Adipocyte (in vitro differentiated cells): ENCODE measurements at regions not wholly inside any gene's neighbourhood (a gene's known extent, or its start where the extent isn't known, plus 50 kb on each side); places are given as distances from the start of the nearest gene placed in this dataset.

Experiments used
- DNase-seq: peaks from one replicate; pipeline ENCODE4 v3.0.0-alpha.2; 2015; ENCODE audit warnings: low read depth
- H3K27me3 ChIP-seq: replicated peaks from 2 replicates; pipeline ENCODE4 v1.7.0; 2013; ENCODE audit warnings: mild to moderate bottlenecking, low read length, moderate library complexity; ENCODE audit not compliant: control insufficient read depth, insufficient read depth
- H3K36me3 ChIP-seq: 2 replicates; pipeline ENCODE4 v1.7.0; 2013; ENCODE audit warnings: low read length, mild to moderate bottlenecking, moderate library complexity; ENCODE audit not compliant: control insufficient read depth, insufficient read depth, severe bottlenecking
- H3K4me1 ChIP-seq: 2 replicates; pipeline ENCODE4 v1.7.0; 2013; ENCODE audit warnings: mild to moderate bottlenecking, low read length, moderate library complexity; ENCODE audit not compliant: control insufficient read depth, insufficient read depth
- H3K4me3 ChIP-seq: 2 replicates; pipeline ENCODE4 v1.7.0; 2013; ENCODE audit warnings: mild to moderate bottlenecking, low read length, moderate library complexity
- H3K9ac ChIP-seq: 2 replicates; pipeline ENCODE4 v1.7.0; 2013; ENCODE audit warnings: mild to moderate bottlenecking, low read length, moderate library complexity
- H3K9me3 ChIP-seq: 2 replicates; pipeline ENCODE4 v1.7.0; 2013; ENCODE audit warnings: mild to moderate bottlenecking, low read length, moderate library complexity; ENCODE audit not compliant: control insufficient read depth

GRCh38 chr7:130966246-130967009, 232.4 kb upstream of the KLF14 start:
- Histone ChIP-seq H3K9ac (no peak overlapping the region), H3K4me3 (no peak overlapping the region), H3K4me1 (peaks cover 19% of the 10 kb centered on the region), H3K9me3 (no peaks in the 10 kb centered on the region), H3K36me3 (peaks cover 48% of the 10 kb centered on the region), H3K27me3 (no peaks in the 10 kb centered on the region)
- DNase-seq = no peak

- no peaks in the 10 kb centered on the region for H3K9me3 ChIP-seq
- H3K27me3 ChIP-seq = no peaks in the 10 kb centered on the region
- no peak for DNase-seq
- H3K4me1 ChIP-seq = peaks cover 15% of the 10 kb centered on the region
- no peak overlapping the region for H3K9ac ChIP-seq
- peaks cover 43% of the 10 kb centered on the region for H3K36me3 ChIP-seq
- no peak overlapping the region for H3K4me3 ChIP-seq
Observed at GRCh38 chr7:130970196-130970595, 236.2 kb upstream of the KLF14 start.

DNA sequence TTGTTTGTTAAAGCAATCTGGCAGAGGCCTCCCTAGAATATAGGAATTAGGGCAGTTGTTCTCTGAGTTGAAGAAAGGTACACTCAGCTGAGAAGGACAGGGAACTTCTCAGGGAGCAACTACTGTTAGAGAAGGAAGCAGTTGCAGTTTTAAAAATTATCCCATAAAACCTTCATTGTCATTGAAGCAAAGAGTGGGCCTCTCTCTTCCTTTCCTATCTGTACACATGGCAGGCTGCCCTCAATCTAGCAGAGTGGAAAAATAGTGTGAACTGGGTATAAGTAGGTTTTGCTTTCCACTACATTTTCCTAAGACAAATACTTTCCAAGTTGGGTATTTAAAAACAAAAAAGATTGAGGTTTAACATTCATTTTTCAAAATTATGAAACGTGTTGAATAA, 236.7 kb upstream of the KLF14 start:
- no peak overlapping the region for H3K4me3 ChIP-seq

DNA sequence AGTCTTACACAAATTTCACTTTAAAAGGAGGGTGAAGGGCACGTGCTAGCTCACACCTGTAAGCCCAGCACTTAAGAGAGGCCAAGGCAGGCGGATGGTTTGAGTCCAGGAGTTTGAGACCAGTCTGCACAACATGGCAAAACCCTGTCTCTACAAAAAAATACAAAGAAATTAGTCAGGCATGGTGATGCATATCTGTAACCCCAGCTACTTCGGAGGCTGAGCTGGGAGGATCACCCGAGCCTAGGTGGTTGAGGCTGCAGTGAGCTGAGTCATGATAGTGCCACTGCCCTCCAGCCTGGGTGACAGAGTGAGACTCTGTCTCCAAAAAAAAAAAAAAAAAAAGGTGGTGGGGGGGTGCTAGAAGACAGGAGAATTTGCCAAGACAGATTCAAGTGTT, 237.3 kb upstream of the KLF14 start:
- Histone ChIP-seq H3K4me1 (peaks cover 23% of the 10 kb centered on the region), H3K9ac (no peak overlapping the region), H3K36me3 (peaks cover 34% of the 10 kb centered on the region), H3K27me3 (no peaks in the 10 kb centered on the region), H3K9me3 (no peaks in the 10 kb centered on the region), H3K4me3 (no peak overlapping the region)
- no peak for DNase-seq

More for the DNA sequence above, 236.7 kb upstream of the KLF14 start:
- Histone ChIP-seq H3K27me3 (no peaks in the 10 kb centered on the region), H3K9me3 (no peaks in the 10 kb centered on the region), H3K36me3 (peaks cover 39% of the 10 kb centered on the region), H3K4me1 (peaks cover 20% of the 10 kb centered on the region), H3K9ac (no peak overlapping the region)
- DNase-seq = peak; percentile 24

GRCh38 chr7:130972201-130972600, 238.2 kb upstream of the KLF14 start:
- H3K4me1 ChIP-seq = peaks cover 23% of the 10 kb centered on the region
- H3K36me3 ChIP-seq = peaks cover 33% of the 10 kb centered on the region
- no peak overlapping the region for H3K9ac ChIP-seq

DNA sequence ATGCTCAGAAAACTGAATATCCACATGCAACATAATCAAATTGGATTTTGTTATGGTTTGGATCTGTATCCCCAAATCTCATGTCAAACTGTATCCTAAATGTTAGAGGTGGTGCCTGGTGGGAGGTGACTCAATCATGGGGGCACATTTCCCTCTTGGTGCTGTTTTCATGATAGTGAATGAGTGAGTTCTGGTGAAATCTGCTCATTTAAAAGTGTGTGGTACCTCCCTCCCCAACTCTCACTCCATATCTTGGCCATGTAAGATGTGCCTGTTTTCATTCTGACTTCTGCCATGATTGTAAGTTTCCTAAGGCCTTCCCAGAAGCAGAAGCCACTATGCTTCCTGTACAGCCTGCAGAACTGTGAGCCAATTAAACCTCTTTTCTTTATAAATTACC, 239.6 kb upstream of the KLF14 start:
- Histone ChIP-seq H3K9me3 (no peaks in the 10 kb centered on the region), H3K4me1 (peaks cover 31% of the 10 kb centered on the region), H3K27me3 (no peaks in the 10 kb centered on the region), H3K4me3 (no peak overlapping the region), H3K9ac (no peak overlapping the region), H3K36me3 (peaks cover 39% of the 10 kb centered on the region)
- no peak for DNase-seq

More at GRCh38 chr7:130972201-130972600, 238.2 kb upstream of the KLF14 start:
- Histone ChIP-seq H3K27me3 (no peaks in the 10 kb centered on the region), H3K4me3 (no peak overlapping the region), H3K9me3 (no peaks in the 10 kb centered on the region)
- no peak for DNase-seq

DNA sequence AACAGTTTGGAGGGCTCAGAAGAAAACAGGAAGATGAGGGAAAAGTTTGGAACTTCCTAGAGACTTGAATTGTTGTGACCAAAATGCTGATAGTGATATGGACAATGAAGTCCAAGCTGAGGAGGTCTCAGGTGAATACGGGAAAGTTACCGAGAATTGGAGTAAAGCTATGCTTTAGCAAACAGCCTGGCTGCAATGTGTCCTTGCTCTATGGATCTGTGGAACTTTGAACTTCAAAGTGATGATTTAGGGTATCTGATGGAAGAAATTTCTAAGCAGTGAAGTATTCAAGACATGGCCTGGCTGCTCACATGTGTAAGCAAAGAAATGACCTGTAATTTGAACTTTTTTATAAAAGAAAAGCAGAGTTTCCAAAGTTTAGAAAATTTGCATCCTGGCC, 240.2 kb upstream of the KLF14 start:
- H3K4me1 ChIP-seq = peaks cover 37% of the 10 kb centered on the region
- H3K36me3 ChIP-seq = peaks cover 40% of the 10 kb centered on the region
- no peak overlapping the region for H3K9ac ChIP-seq
- H3K4me3 ChIP-seq = no peak overlapping the region
- no peak for DNase-seq
- no peaks in the 10 kb centered on the region for H3K9me3 ChIP-seq
- H3K27me3 ChIP-seq = no peaks in the 10 kb centered on the region

DNA sequence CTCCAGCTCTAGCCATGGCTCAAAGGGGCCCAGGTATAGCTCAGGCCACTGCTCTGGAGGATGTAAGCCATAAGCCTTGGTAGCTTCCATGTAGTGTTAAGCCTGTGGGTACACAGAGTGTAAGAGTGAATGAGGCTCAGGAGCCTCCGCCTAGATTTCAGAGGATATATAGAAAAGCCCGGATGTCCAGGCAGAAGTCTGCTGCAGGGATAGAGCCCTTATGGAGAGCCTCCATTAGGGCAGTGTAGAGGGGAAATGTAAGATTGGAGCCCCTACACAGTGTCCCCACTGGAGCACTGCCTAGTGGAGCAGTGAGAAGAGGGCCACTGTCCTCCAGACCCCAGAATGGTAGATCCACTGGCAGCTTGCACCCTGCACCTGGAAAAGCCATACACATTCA, 240.8 kb upstream of the KLF14 start:
- H3K9me3 ChIP-seq = no peaks in the 10 kb centered on the region
- no peak for DNase-seq
- peaks cover 46% of the 10 kb centered on the region for H3K36me3 ChIP-seq
- H3K27me3 ChIP-seq = no peaks in the 10 kb centered on the region
- H3K9ac ChIP-seq = peak overlapping the region; percentile 5
- peaks cover 42% of the 10 kb centered on the region for H3K4me1 ChIP-seq
- no peak overlapping the region for H3K4me3 ChIP-seq

GRCh38 chr7:130975731-130976130, 241.7 kb upstream of the KLF14 start:
- Histone ChIP-seq H3K36me3 (peaks cover 52% of the 10 kb centered on the region), H3K27me3 (no peaks in the 10 kb centered on the region), H3K4me3 (no peak overlapping the region), H3K9ac (no peak overlapping the region), H3K9me3 (no peaks in the 10 kb centered on the region), H3K4me1 (peaks cover 35% of the 10 kb centered on the region)
- no peak for DNase-seq

DNA sequence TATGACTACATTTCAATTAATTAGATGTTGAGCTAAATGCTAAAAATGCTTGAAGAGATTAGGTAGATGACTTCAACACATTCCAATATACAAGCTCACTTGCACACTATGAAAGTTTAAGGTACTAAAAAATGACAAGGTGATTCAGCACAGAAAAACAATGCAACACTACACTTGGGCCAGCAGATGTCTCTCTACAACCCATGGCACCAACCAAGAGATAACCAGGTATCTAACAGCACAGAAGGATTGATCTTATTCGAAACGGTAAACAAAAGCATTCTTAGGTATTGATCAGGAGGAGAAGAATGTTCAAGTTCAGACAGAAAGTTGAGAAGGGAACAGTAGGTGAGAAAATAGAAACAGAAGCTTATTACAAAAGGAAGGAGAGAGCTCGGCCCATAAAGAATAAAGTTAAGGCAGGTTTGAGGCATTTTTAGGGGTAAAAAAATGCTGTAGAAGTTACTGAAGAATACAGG, 248.2 kb upstream of the KLF14 start:
- no peaks in the 10 kb centered on the region for H3K27me3 ChIP-seq
- peak; percentile 61 for DNase-seq
- H3K4me1 ChIP-seq = peaks cover 46% of the 10 kb centered on the region
- H3K4me3 ChIP-seq = no peak overlapping the region
- H3K9ac ChIP-seq = no peak overlapping the region
- no peaks in the 10 kb centered on the region for H3K9me3 ChIP-seq
- peaks cover 66% of the 10 kb centered on the region for H3K36me3 ChIP-seq

DNA sequence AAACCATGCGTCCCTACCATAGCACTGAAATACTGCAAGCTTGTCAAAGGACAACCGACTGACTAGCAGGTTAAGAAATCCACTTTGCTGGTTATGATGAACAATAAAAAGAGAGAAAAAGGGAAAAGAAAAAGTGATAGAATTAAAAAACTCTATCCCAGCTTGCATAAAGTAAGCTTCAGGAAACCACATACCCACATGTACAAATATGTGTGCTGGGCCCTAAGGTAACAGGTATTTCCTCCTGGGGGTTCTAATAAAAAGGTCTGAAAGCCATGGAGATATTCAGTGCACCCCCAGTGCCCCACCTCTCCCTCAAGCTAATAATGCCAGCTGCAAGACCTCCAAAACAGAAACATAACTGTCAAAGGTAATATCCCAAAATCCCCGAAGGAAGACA, 248.6 kb upstream of the KLF14 start:
- Histone ChIP-seq H3K36me3 (peaks cover 69% of the 10 kb centered on the region), H3K9me3 (no peaks in the 10 kb centered on the region), H3K9ac (no peak overlapping the region), H3K27me3 (no peaks in the 10 kb centered on the region), H3K4me1 (peaks cover 47% of the 10 kb centered on the region), H3K4me3 (no peak overlapping the region)
- DNase-seq = no peak

DNA sequence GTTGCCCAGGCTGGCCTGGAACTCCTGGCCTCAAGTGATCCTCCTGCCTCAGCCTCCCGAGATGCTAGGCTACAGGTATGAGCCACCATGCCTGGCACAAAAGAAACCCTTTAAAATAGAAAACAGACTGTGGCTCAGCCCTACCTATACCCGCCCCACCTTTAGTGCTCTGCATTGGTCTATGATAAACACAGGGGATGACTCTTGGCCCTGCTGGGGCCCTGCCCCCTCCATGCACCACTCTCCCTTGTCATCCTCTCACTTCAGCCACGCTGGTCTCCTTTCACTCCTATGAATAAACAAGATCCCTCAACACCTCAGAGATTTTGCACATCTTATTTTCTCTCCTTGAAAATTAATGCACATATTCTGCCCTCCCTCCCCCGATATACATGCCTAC, 251.4 kb upstream of the KLF14 start:
- Histone ChIP-seq H3K4me3 (no peak overlapping the region), H3K27me3 (no peaks in the 10 kb centered on the region), H3K9me3 (no peaks in the 10 kb centered on the region), H3K9ac (peak overlapping the region; percentile 11), H3K36me3 (peaks cover 62% of the 10 kb centered on the region), H3K4me1 (peaks cover 38% of the 10 kb centered on the region)
- no peak for DNase-seq
